Central memory CD4-positive, alpha-beta T cell (primary cell): ENCODE measurements at regions not wholly inside any gene's neighbourhood (a gene's known extent, or its start where the extent isn't known, plus 50 kb on each side); places are given as distances from the start of the nearest gene placed in this dataset.
"Not testable (repeated sequence)": the region's sequence is repeated elsewhere in the genome, so short reads cannot be mapped to it uniquely, and the experiment has no call there.

Experiments used
- DNase-seq: peaks from one replicate; pipeline ENCODE4 v3.0.0; 2022

DNA sequence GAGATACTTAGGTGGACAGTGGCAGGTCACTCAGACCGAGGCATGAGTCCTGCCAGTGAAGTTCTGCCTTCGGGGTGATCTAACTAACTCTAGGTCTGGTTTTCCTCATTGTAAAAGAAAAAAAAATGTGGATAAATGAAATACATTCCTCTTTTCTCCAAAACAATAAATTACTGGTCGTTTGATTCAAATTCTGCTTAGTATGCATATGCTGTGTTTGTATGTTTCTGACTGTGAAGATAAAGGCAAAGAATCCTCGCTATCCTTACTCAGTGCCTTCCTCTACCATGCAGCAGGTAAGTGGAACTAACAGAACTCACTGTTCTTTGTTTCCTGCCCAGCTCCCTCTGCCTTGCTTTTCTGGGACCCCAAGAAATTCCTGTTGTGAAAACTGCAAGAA lies 330.1 kb downstream of the SUCLG1 start:
- no peak for DNase-seq

DNA sequence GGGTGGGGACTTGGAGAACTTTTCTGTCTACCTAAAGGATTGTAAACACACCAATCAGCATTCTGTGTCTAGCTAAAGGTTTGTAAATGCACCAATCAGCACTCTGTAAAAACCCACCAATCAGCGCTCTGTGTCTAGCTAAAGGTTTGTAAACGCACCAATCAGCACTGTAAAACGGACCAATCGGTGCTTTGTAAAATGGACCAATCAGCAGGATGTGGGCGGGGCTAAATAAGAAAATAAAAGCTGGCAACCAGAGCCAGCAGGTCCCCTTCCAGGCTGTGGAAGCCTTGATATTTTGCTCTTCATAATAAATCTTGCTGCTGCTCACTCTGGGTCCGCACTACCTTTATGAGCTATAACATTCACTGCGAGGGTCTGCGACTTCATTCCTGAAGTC lies 331.3 kb downstream of the SUCLG1 start:
- not testable (repeated sequence) for DNase-seq

DNA sequence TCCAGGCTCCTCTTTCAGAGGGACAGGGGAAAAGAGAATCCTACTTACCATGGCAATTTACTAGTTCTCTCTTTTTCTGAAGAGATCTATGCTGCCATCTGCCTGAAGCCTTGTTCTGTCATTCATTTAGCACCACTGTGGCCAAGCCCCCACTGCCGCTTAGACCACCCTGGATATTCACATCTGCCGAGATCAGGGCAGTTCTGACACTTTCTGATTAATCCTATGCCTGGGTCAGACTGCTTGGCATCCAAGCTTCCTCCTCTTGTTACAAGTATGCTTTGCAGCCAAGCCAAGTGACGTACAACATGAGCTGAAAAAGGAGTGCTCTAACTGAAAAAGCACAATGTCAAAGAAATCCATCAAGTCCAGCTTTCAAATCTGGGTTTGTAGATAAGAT lies 332.6 kb downstream of the SUCLG1 start:
- no peak for DNase-seq

DNA sequence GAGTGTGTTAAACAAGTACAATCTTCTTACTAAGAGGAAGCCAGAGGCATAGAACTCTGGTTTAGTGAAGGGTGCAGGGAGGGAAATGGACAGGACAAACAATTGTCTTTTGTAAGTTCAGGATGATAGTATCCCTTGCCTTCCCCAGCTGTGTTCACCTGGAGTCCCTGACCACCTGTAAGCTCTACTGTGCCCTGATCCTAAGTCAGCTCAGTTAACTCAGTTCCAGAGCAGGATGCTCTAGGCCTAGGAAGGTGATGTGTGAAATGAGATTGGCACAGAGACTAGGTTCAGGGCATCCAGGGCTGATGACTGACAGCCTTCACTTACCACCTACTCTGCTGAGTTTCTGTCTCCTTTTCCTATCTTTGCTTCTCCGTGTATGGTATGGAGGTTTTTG lies 333.0 kb downstream of the SUCLG1 start:
- DNase-seq: no peak

DNA sequence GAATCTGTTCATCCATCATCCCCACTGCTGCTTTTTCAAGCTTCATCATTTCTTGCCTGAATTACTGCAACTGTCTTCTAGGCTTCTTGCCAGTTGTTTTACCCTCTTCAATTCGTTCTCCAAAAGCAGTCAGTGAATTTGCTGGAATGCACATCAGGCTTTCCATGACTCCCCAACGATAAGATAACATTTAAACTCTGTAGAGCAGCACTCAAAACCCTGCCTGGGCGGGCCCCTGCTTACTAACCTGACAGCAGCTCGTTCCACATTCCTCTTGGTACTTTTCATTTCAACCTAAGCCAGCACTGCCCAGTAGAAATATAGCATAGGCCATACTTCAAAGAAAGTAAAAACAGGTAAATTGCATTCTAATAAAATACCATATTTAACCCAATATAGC lies 342.9 kb downstream of the SUCLG1 start:
- no peak for DNase-seq

DNA sequence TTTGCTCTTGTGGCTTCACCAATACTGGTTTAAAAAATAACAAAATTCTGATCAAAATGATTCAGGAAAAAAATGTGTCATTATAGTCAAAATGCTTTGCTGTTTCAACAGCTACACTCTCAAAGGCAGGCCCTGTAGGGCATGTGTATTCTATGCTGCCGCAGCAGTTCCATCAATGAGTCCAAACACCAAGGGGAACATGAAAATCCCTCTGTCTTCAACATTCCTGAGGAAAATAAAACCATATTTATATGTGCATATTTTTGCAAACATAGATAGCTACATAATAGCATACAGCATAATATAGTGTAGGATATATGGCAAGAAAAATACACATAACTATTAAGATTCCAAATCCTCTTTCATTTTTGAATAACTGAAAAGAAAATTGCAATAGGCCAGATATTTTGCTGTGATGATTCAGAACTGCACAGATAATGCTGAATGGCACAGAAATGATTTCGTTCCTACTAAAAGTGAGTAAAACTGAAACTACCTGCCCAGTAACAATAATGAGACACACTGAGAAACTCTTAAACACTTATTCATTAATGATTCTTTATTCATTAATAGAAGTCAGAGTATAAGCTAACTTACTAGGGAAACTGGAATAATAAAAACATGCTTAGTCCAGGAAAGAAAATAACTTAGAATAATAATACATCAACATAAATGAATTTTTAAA lies 343.8 kb downstream of the SUCLG1 start:
- no peak for DNase-seq

DNA sequence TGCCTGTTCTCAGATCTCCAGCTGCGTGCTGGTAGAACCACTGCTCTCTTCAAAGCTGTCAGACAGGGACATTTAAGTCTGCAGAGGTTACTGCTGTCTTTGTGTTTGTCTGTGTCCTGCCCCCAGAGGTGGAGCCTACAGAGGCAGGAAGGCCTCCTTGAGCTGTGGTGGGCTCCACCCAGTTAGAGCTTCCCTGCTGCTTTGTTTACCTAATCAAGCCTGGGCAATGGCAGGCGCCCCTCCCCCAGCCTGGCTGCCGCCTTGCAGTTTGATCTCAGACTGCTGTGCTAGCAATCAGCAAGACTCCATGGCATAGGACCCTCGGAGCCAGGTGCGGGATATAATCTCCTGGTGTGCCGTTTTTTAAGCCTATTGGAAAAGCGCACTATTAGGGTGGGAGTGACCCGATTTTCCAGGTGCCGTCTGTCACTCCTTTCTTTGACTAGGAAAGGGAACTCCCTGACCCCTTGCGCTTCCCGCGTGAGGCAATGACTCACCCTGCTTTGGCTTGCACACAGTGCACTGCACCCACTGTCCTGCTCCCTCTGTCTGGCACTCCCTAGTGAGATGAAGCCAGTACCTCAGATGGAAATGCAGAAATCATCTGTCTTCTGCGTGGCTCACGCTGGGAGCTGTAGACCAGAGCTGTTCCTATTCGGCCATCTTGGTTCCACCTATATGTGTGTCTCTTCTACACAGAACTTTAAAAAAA lies 355.1 kb downstream of the SUCLG1 start:
- DNase-seq: not testable (repeated sequence)

DNA sequence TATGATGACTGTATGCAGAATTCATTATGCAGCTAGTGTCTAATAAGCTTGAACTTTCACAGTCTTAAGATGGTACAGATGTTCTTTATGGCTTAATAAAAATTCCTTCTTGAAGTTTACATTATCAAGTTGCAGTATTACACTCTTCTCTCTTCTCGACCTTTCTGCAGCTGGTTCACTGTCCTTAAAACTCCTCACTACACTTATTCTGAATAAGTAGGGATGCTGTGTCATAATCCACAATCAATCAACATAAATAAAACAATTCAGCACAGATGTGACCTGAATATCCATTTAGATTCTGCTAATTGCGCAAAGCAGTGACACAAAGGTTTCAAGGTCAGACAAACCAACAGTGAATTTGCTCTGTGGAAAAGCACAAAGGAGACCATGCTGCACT lies 356.8 kb downstream of the SUCLG1 start:
- no peak for DNase-seq

DNA sequence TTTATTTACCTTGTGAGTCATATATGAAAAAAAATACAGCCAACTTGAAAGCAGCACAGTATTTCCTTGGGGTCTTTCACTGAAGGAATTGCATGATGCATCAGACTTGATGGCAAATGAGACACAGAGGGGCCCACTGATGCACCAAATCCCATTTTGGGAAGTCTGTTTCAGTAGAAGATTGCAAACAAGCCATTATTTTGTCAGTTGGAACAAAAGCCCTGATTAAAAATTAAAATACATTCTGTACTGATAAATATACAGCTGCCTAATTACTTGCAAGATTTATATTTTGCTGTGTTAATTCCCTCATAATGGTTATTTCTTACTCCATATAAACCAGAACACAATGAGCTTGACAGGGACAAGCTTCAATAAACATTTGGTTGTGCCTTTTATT lies 370.4 kb downstream of the SUCLG1 start:
- no peak for DNase-seq

DNA sequence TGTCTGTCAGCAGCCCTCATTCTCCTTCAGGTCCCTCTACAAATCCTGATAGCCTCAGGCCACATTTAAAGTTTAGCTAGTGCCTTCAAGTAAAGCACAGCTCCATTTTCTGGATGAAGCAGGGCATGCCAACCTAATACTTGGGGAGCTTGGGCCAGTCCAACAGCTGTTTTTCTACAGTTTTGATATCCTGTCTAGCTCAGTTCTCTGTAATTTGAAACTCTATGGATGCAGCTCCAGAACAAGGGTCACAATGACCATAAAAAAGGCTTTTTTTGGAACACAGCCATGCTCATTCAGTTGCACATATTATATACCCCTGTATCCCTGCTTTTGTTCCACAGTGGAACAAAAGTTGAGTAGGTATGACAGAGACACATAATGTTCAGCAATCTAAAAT lies 373.5 kb downstream of the SUCLG1 start:
- DNase-seq: no peak

DNA sequence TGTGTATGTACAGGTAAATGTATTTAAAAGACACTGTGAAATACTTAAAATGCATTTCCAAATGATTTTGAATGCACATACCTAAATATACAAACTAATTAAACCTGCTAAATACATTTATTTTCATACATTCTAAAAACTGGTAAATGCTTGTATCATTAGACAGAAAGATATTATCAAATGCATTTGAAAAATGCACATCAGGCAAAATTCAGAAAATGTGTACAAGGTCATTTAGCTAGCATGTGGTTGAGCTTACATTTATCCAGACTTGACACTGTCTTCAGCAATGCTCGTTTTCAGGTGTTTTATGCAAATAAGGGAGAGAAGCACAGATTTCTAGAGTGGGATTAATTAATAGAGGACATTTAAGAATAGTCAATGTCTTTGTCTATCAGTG lies 374.2 kb downstream of the SUCLG1 start:
- DNase-seq: no peak

DNA sequence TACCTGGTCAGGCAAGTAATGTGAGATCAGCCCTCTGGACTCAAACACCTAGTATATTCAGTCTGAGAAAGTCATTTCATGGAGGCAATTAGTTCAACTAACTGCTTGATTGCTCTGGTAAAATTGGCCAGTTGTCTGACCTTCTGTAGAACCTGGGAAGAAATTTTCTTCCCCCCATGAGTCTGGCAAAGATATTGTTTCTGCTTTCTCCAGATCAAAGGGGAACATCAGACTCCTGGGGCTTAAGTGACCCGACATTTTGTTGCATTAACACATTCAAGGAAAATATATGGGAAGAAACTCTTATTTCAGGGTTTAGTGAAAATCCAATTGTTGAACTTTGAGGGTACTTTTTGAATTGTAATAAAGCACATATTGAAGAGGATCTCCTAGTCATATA lies 375.1 kb downstream of the SUCLG1 start:
- DNase-seq: no peak

DNA sequence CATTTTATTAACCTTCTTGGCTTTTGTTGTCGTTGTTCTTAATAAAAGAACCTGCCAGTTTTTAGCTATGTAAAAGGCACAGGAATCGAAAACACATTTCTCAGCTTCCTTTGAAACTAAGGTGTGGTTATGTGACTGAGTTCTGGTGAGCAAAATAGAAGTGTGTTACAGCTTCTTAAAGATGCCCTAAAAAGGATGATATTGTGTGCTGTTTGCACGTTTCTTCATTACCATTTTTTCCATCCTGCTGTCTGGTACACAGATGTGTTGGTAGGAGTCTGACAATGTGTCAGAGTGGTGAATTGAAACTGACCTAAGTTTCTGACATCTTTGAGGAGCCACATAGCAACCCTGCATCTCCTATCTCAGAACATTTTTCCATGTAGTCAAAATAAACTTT lies 380.6 kb downstream of the SUCLG1 start:
- no peak for DNase-seq

DNA sequence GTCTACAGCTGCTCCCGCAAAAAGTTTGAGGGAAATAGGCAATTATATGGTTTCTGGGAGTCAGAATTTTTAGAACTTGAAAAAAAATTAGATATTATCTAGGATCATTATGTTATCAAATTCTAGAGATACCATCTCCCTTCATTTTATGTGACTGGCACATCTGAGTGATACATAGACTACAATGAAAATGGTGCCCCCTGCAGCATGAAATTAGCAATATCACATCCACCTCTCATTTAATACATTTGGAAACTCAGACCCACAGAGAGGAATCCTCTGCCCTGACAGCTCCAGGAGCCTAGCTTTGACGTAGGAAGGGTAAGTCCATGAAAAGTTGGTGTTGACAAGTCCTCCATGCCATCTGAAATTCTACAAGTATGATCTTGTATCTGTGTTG lies 381.6 kb downstream of the SUCLG1 start:
- no peak for DNase-seq

DNA sequence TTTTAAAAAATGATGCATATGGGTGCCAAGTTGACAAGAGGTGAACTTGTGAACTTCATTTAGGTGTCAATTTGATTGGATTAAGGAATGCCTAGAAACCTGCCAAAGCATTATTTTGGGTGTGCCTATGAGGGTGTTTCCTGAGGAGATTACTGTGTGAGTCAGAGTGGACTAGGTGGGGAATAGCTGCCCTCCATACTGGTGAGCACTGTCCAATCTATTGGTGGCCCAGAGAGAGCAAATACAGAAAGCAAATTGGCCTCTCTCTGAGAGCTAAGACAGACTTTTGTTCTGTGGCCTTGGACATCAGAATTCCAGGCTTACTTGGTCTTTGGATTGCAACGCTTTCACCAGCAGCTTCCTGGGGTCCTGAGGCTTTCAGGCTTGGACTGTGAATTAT lies 388.0 kb downstream of the SUCLG1 start:
- no peak for DNase-seq

DNA sequence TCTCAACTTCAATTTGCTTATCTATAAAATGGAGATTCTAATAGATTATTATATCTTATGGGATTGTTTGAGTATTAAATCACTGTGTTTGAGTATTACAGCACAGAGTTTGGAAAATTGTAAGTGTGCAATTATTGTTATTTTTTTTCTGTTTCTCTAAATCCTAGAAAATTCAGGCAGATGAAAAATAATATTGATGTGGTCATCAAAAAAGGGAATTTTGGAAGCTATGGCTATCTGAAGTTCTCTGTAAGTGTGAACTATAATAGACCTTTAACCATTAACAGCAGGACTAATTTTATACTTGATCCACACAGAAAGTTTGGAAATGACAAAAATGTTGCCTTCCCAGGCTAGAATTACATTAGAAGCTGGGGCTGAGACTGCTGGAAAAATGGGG lies 393.2 kb downstream of the SUCLG1 start:
- DNase-seq: no peak

DNA sequence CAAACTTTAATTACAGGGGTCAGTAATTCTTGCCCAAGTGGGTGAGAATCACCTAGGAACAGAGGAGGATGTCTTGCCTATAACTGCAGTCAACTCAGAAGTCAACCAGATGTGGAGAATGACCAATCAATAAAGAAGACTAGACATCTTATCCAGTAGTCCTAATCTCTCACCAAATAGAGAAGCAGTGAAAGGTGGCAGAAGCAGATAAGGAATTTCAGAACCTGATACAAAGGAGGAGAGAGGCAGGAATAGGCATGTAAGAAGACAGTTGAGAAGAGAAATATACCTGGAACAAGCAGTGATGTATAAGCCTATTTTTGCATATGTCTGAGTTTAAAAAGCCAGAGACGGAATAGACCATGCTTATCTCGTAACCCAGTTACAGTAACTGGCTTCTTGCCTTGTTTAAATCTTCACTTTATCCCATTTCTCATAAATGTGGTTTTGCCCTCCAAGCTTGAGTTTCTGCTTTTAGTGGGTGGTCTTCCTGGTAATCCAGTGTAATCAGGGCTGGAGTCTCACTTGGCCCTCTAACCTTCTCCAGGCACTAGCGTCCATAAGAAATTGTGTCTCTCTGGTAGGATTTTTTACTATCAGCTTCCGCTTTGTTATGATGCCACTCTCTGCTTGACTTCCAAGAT lies 401.0 kb downstream of the SUCLG1 start:
- no peak for DNase-seq

DNA sequence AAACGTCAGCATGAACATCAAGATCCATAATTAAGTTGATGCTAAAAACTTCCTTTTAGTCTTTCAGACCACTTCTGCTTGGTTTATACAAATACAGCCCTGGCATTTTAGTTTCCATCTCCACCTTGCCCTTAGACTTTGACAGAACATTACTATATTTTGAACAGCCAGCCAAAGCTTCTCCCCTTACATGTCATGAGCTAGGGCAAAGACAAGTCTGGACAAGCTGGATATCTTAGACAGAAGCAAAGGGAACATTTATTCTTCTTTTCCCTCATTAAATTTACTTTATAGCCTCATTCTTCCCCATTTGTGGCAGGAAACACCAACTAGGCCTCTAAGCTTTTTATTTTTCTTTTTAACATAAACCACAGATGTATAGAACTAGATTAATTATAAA lies 403.3 kb downstream of the SUCLG1 start:
- no peak for DNase-seq

DNA sequence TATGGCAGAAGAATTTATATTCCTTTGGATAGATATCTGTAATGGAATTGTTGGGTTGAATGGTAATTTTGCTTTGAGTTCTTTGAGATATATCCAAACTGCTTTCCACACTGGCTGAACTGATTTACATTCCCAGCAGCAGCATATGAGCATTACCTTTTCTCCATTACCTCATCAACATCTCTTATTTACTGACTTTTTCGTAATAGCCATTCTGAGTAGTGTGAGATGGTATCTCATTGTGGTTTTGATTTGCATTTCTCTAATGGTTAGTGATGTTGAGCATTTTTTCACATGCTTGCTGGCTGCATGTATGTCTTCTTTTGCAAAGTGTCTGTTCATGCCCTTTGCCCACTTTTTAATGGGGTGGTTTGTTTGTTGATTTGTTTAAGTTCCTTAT lies 404.5 kb downstream of the SUCLG1 start:
- DNase-seq: not testable (repeated sequence)

DNA sequence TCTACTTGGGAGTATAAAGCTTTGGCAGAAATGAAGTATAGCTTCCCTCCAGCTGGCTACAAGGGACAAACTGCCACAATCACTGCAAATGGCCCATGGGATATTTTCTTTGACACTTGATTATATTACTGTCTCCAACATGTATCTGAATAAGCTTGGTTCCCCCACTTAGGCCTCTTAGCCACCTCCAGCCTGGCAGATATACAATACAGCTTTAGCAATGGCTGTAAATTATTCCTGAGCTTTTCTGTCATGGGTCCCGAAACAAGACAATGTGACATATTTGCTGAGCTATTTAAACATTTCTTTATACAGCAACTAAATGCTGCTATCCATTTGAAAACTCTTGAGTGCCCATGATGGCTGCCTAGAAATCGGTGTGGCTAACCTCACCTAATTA lies 406.2 kb downstream of the SUCLG1 start:
- no peak for DNase-seq

DNA sequence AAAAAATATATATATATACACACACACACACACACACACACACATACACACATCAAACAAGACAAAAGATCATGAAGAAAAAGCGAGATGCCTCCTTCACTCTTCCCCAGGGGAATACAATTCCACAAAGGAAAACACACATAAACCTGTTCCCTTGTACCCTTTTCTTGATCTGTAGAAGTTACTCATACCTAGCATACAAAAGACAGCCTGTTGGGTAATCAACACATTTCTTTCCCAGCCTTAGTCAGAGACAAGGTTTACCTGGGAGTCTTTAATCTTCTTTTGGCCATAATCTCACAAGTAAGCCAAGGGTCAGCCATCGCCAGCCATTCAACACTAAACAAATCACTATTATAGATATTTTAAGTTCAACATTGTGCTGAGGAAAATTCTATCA lies 407.0 kb downstream of the SUCLG1 start:
- no peak for DNase-seq

DNA sequence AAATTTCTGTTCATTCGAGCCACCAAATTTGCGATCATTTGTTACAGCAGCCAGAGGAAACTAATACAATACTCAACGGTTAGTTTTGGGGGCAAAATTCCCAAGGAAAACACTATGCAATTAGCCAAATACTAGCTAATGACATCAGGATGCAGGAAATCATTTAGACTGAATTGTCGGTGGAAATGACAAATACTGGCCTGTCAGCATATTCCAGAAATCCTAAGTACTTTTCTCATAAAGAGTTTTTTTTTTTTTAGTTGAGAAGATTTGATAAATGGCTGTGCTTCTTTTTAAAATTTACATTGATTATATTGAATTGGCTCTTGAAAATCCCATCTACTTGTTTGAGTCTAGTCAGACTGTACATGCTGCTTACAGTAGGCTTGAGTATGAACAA lies 410.1 kb downstream of the SUCLG1 start:
- no peak for DNase-seq

DNA sequence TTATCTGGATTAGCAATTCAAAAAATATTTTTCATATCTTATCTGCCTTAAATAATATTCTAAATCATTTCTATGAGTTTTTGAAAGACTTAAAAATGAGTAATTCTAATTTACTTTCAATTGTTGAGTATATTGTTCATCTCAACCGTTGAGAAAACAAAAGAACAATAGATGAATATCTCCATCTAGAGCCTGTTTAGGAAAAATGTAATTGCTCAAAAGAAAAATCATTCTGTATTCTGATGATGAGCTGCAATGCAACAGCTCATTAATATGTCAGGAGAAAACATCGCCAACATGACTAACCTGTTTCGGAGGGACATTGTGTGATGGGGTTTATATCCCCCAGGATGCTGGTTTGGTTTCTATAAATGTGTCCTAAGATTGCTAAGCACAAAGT lies 417.6 kb downstream of the SUCLG1 start:
- DNase-seq: no peak

DNA sequence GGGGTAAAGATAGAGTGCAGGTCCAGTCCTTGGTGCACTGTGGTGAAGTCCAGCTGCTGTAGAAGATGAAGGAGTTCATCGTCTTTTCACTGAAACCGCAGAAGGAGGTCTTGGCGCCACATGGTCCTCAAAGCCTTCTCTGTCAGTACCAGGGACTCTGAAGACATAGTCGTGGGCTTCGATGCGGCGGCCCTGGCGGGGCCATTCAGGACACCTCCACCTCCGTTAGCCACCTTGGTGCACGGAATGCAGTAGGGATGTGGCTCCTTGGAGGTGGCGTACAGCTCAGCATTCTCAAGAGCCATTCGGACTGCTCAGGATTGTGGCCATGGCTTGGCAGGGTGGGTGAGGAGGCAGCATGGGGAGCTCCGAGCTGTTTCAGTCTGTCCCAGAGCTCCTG lies 418.8 kb downstream of the SUCLG1 start:
- no peak for DNase-seq
